ENCODE measurements at regions not wholly inside any gene's neighbourhood (a gene's known extent, or its start where the extent isn't known, plus 50 kb on each side); places are given as distances from the start of the nearest gene placed in this dataset.
"Not testable (repeated sequence)": the region's sequence is repeated elsewhere in the genome, so short reads cannot be mapped to it uniquely, and the experiment has no call there.

DNA sequence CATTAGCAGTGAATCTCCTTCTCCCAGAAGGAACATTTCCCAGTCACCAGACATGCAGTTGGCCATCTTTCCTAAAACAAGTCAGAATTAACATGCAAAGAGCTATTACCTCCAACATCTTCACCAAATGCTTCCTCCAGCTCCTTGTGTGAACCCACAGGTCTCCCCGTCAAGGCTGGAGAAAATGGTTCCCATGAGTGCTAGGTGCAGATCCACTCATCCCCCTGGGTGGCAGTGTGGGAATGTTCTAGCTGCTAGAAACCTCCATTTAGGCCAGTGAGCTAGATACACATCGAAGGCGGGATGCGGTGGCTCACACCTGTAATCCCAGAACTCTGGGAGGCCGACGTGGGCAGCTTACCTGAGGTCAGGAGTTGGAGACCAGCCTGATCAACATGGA is 603.9 kb upstream of the SLC35B3 start:
- TF ChIP-seq, protein P1, sequence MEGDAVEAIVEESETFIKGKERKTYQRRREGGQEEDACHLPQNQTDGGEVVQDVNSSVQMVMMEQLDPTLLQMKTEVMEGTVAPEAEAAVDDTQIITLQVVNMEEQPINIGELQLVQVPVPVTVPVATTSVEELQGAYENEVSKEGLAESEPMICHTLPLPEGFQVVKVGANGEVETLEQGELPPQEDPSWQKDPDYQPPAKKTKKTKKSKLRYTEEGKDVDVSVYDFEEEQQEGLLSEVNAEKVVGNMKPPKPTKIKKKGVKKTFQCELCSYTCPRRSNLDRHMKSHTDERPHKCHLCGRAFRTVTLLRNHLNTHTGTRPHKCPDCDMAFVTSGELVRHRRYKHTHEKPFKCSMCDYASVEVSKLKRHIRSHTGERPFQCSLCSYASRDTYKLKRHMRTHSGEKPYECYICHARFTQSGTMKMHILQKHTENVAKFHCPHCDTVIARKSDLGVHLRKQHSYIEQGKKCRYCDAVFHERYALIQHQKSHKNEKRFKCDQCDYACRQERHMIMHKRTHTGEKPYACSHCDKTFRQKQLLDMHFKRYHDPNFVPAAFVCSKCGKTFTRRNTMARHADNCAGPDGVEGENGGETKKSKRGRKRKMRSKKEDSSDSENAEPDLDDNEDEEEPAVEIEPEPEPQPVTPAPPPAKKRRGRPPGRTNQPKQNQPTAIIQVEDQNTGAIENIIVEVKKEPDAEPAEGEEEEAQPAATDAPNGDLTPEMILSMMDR (IDR thresholded peaks at IDR 0.05; ENCODE audit: unreplicated experiment in 3 of 3): no peak
- H3K27ac Mint-ChIP-seq: no peak overlapping the region

DNA sequence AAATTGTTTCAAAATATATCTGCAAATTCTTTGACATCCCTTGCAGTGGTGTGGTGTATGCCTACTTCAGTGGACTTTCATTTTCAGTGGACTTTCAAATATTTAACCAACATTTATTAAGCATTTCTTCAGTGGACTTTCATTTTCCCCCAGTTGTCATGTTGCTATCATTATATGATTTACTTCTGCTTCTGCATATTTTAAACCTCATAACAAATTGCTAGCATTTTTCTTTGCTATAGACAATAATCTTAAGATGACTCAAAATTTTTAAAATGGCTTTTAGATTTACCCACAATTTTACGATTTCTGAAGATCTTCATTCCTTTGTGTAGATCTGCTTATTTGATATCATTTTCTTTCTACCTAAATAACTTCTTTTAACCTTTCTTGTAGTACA is 592.7 kb upstream of the SLC35B3 start:
- Mint-ChIP-seq H3K9me3 (peaks cover 10% of the 10 kb centered on the region), H3K27me3 (ENCODE audit: low read depth) (peaks cover 6% of the 10 kb centered on the region), H3K4me1 (no peaks in the 10 kb centered on the region), H3K36me3 (ENCODE audit: low read depth) (no peaks in the 10 kb centered on the region), H3K27ac (no peak overlapping the region), H3K4me3 (no peak overlapping the region)
- TF ChIP-seq, protein P1 (IDR thresholded peaks at IDR 0.05; ENCODE audit: unreplicated experiment in 3 of 3): no peak

More for the DNA sequence above, 603.9 kb upstream of the SLC35B3 start:
- Mint-ChIP-seq H3K9me3 (no peaks in the 10 kb centered on the region), H3K36me3 (ENCODE audit: low read depth) (no peaks in the 10 kb centered on the region), H3K4me3 (no peak overlapping the region), H3K27me3 (ENCODE audit: low read depth) (no peaks in the 10 kb centered on the region), H3K4me1 (no peaks in the 10 kb centered on the region)

DNA sequence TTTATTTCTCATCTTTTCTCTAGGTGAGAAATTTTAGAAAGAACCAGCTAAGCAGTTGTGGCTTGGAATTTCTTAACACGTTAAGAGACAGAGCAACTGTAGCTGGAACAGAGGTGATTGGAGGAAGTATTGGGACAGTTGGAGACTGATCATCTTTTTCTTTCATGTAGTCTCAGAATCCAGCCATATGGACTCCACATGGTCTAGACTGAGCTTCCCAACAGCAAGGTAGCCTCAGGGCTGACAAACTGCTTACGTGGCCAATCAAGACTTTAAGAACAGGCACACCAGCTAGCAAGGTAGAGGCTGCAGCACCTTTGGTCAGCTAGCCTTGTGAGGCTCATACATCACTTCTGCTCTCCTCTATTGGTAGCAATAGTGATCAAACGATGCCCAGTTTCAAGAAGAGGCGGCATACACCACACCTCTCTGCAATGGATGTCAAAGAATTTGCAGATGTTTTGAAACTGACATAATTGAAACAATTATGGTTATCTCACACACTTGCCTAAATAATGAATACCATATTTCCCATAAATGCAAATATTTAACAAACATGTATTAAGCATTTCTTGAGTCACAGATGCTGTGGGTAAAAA is 590.5 kb upstream of the SLC35B3 start:
- H3K36me3 Mint-ChIP-seq (ENCODE audit: low read depth): no peaks in the 10 kb centered on the region
- no peak overlapping the region for H3K4me3 Mint-ChIP-seq

DNA sequence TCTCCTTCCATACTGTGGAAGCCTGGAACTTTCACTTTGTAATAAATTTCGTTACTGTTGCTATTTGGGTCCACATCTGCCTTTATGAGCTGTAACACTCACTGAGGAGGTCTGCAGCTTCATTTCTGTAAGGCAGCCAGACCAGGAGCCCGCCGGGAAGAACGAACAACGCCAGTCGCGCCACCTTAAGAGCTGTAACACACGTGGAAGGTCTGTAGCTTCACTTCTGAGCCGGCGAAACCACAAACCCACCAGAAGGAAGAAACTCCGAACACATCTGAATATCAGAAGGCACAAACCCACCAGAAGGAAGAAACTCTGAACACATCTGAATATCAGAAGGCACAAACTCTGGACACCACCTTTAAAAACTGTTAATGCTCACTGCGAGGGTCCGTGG is 589.9 kb upstream of the SLC35B3 start:
- H3K4me1 Mint-ChIP-seq: no peaks in the 10 kb centered on the region
- peaks cover 3% of the 10 kb centered on the region for H3K27me3 Mint-ChIP-seq (ENCODE audit: low read depth)
- TF ChIP-seq, protein P1 (IDR thresholded peaks at IDR 0.05; ENCODE audit: unreplicated experiment in 3 of 3): no peak
- H3K36me3 Mint-ChIP-seq (ENCODE audit: low read depth): no peaks in the 10 kb centered on the region
- H3K9me3 Mint-ChIP-seq: peaks cover 10% of the 10 kb centered on the region
- no peak overlapping the region for H3K27ac Mint-ChIP-seq
- H3K4me3 Mint-ChIP-seq: no peak overlapping the region

More for the DNA sequence above, 590.5 kb upstream of the SLC35B3 start:
- Mint-ChIP-seq H3K4me1 (no peaks in the 10 kb centered on the region), H3K27me3 (ENCODE audit: low read depth) (peaks cover 3% of the 10 kb centered on the region), H3K9me3 (peaks cover 10% of the 10 kb centered on the region), H3K27ac (no peak overlapping the region)
- TF ChIP-seq, protein P1 (IDR thresholded peaks at IDR 0.05; ENCODE audit: unreplicated experiment in 3 of 3): no peak

DNA sequence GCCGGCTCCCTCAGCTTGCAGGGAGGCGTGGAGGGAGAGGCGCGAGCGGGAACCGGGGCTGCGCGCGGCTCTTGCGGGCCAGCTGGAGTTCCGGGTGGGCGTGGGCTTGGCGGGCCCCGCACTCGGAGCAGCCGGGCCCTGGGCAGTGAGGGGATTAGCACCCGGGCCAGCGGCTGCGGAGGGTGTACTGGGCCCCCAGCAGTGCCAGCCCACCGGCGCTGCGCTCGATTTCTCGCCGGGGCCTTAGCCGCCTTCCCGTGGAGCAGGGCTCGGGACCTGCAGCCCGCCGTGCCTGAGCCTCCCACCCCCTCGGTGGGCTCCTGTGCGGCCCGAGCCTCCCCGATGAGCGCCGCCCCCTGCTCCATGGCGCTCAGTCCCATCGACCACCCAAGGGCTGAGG is 588.9 kb upstream of the SLC35B3 start:
- not testable (repeated sequence) for H3K9me3 Mint-ChIP-seq; H3K4me1 Mint-ChIP-seq; H3K27me3 Mint-ChIP-seq (ENCODE audit: low read depth); H3K36me3 Mint-ChIP-seq (ENCODE audit: low read depth); H3K4me3 Mint-ChIP-seq; H3K27ac Mint-ChIP-seq

DNA sequence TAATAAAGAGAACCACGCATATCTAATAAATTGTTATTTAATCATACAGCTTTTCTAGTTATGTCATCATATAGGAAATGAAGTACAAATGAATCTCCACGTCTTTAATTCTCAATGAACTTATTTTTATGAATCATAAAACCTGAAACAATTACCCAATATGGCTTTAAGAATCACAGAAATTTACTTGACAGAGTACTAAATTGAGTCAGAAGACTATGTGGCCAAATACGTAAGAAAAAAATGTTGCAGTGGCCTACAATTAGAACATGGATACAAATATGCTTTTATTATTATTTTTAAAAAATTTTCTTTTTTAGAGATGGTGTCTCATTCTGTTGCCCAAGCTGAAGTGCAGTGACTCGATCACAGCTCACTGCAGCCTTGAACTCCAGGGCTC is 584.7 kb upstream of the SLC35B3 start:
- Mint-ChIP-seq H3K27me3 (ENCODE audit: low read depth) (no peaks in the 10 kb centered on the region), H3K27ac (no peak overlapping the region), H3K4me3 (no peak overlapping the region), H3K9me3 (no peaks in the 10 kb centered on the region), H3K36me3 (ENCODE audit: low read depth) (no peaks in the 10 kb centered on the region), H3K4me1 (no peaks in the 10 kb centered on the region)
- TF ChIP-seq, protein P1 (IDR thresholded peaks at IDR 0.05; ENCODE audit: unreplicated experiment in 3 of 3): no peak

Measured in nephron (organoid).